HG03558 (cell line): ENCODE measurements at regions not wholly inside any gene's neighbourhood (a gene's known extent, or its start where the extent isn't known, plus 50 kb on each side); places are given as distances from the start of the nearest gene placed in this dataset.

Experiments used
- ATAC-seq: cut with Tn5 transposase; IDR thresholded peaks from one replicate; pipeline ENCODE4 v1.9.1; 2021; ENCODE audit warnings: moderate number of reproducible peaks; ENCODE audit not compliant: unreplicated experiment; ENCODE audit errors: extremely low read depth

DNA sequence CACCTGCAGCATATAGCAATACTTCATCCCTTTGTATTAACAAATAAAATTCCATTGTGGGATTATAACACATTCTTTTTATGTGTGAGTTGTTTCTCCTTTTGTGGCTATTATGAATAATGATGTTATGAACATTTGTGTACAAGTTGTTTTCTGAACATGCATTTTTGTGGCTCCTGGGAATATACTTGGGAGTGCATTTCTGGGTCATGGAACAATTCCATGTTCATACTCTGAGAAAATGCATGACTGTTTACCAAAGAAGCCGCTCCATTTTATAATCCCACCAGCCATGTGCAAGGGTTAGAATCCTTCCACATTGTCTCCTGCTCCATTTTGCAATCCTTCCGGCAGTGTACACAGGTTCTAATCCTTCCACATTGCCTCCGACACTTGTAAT is 713.8 kb downstream of the TBC1D22A start:
- ATAC-seq, result no peak

GRCh38 chr22:47474895-47475294 is 712.4 kb downstream of the TBC1D22A start:
- ATAC-seq, result no peak

DNA sequence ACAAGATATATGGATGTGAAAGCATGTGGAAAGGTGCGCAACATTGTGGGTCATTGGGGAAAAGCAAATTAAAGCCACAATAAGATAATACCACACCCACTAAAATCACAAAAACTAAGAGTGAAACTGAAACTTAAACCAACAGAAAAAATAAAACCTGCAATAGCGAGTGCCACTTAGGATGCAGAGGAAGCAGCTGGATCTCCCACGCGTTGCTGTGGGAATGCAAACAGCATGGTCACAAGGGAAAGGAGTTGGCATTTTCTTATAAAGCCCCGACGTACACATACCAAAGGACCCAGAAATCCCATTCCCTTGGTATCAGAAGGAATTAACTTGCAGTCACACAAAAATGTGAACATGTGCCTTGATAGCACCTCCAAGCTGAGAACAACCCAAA is 712.0 kb downstream of the TBC1D22A start:
- ATAC-seq, result no peak

DNA sequence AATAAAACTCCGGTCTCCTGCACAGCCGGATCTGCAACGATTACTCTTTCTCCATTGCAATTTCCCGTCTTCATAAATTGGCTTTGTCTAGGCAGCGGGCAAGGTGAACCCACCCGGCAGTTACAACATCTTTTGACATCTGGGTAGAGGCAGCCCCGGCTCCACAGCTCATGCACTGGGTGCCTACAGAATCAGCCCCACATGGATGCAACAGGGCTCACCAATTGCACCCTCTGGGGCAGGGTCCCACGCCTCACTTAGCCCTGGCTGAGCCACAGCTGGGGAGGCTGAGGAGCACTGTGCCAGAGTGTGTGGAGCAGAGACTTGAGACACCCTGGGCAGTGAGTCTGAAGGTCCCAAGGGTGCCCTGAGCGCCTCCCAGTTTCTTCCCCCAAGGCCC is 710.2 kb downstream of the TBC1D22A start:
- ATAC-seq, result no peak

DNA sequence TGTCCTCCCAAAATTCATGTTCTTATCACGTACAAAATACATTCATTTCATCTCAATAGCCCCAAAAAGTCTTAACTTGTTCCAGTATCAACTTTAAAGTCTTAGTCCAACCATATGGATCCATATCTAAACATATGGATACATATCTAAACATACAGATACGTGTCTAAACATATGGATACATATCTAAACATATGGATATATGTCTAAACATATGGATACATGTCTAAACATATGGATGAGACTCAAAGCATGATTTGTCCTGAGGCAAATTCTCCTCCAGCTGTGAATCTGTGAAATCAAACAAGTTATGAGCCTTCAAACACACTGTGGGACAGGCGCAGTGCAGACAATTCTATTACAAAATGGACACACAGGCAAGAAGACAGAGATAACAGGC is 709.0 kb downstream of the TBC1D22A start:
- ATAC-seq, result no peak

DNA sequence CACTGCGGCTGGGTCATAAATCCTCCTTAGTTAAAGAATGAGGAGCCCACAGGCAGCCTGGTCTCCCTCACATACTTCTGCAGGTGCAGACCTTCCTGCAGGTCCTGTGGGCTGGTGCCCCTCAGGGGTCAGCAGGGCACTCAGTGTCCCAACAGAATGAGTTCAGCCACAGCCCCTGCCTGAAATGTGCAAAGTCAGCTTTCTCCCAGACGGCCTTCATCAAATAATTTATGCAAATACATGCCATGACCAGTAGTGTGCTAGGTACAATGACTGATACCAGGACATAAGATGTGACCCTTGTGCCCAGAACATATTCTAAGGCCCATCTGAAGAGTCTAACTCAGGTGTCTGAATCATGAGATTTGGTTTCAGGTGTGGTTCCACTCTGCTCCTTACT is 703.4 kb downstream of the TBC1D22A start:
- no peak for ATAC-seq

DNA sequence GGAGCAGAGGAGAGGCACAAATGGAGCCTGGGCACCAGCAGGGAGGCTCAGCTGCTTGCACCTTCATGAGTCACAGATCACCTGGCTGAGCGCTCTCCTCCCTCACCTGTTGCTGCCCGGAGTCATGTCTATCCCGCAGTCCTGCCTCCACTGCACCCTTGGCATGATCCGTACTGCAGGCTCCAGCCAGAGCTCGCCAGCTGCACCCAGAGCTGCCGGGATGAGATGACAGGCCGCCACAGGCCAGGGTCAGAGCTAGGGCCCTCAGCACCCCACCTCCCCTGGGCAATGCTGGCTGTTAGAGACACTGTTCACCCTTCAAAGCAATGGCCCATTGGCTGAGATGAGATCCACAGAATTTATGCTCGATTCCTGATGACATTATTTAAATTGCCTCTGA is 702.8 kb downstream of the TBC1D22A start:
- ATAC-seq, result no peak

- ATAC-seq, result no peak
These were observed 700.8 kb downstream of the TBC1D22A start for GRCh38 chr22:47463220-47463619.

GRCh38 chr22:47460861-47461260 is 698.4 kb downstream of the TBC1D22A start:
- ATAC-seq, result no peak

DNA sequence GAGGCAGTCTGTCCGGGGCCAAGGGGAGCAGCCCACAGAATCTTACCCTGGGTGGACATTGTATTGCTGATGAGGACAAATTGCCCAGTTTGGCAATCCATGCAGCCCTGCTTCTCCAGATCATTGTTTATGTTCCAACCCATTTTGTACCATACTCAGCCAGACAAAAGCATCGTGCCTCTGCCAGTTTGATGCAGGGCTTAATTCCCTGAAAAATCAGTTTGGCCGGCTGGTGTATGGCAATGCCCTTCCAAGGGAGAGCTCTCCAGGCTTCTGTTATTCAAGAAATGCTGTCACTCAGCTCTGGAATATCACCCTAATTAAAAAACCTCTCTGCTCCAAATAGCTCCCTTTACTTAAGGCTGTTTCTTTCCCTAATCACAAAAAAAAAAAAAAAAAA is 697.7 kb downstream of the TBC1D22A start:
- ATAC-seq, result no peak

DNA sequence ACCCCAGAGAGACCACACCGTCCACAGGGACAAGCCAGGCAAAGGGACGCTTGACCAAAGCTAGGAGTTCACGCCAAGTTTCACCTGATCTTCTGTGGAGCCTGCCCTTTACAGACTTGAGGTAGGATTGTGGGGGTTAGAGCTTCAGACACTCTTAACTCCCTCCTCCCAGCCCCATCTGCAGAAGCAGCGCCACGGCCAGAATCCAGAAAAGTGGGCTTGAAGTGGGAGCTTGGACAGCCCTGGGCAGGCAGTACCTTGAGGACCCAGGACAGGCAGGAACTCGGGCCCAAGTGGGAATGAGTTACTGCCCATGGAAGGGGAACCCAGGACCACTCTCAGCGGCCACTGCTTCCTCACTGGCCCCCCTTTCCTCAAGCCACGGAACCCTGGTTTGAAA is 695.9 kb downstream of the TBC1D22A start:
- no peak for ATAC-seq

DNA sequence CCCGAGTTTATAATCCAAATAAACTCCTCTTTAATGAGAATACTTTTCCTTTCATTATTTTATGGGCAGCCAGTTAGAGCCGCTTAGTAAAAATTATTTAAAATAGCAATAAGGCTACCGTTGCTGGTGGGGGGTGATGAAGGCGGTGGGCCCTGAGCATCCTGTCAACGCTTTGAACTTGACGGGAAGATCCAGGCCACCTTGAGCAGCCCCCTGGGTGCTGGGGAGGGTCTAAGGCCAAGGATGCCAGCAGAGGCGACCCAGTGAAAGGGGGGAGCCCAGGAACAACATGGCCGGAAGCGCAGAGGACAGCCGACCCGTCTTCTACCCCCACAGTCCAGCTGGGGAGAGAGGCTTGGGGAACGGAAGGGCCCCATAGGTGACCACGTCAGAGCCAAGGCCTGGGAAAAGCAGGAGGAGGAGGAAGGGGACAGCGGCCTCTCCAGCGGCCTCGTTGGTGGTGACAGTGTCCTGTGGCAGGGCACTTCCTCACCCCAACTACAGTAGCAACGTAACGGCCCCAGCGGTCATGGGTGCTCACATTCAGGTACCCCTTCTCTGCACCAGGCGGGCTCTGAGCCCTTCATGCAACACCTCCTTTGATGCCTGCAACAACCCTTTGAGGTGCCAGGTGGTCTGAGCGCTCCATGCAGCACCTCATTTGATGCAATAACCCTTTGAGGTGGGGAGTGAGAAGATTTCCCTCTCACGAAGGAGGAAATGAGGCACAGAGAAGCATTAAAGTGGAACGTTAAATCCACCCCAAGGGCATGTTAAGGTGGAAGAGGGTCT is 695.3 kb downstream of the TBC1D22A start:
- ATAC-seq, result no peak

GRCh38 chr22:47457021-47457420 is 694.6 kb downstream of the TBC1D22A start:
- ATAC-seq, result no peak

DNA sequence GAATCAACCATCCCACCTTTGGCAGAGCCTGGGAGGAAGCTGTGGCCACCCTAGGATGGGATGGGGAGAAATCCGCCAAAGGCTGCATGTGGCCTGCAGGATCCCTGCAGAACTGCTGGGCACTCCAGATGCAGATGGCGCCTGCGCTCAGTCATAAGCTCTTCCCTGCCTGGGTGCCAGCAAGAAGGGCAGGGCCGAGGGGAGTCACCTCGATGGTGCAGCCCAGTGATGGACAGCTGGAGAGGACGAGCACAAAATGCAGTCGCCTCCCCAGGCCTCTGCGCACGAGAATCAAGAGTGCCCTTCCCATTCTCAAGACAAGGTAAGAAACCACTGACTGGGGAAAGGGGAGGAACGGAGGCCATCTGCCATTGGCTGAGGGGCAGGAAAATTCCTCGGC is 693.6 kb downstream of the TBC1D22A start:
- ATAC-seq, result no peak

GRCh38 chr22:47453049-47453448 is 690.6 kb downstream of the TBC1D22A start:
- ATAC-seq, result no peak

- no peak for ATAC-seq
These were observed 689.7 kb downstream of the TBC1D22A start for GRCh38 chr22:47452184-47452583.

DNA sequence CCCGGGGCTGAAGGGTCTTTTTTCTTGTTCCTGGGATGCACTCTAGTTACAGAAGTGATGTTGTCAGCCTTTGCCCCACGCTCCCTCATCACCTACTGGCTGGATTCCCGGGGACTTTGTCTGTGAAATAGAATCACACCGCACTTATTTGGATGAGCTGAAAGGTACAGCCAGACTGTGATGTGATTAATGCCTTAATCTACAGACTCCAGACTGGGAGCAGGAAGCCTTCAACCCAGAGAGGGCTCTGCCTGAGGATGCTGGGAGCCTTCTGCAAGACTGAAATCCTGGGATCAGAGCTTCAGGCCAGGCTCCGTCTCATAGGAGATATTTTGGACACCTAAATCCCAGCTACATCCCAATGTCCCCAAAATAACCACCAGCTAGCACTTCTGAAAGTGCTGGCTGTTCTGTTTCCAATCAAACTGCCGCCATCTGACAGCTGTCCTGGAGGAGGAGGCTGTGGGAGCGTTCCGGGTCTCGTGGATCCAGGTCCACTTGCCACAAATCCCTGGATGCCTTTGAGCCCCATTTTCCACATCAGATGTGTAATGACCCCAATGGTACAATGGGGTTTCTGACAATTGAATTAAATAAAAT is 688.5 kb downstream of the TBC1D22A start:
- ATAC-seq, result no peak

DNA sequence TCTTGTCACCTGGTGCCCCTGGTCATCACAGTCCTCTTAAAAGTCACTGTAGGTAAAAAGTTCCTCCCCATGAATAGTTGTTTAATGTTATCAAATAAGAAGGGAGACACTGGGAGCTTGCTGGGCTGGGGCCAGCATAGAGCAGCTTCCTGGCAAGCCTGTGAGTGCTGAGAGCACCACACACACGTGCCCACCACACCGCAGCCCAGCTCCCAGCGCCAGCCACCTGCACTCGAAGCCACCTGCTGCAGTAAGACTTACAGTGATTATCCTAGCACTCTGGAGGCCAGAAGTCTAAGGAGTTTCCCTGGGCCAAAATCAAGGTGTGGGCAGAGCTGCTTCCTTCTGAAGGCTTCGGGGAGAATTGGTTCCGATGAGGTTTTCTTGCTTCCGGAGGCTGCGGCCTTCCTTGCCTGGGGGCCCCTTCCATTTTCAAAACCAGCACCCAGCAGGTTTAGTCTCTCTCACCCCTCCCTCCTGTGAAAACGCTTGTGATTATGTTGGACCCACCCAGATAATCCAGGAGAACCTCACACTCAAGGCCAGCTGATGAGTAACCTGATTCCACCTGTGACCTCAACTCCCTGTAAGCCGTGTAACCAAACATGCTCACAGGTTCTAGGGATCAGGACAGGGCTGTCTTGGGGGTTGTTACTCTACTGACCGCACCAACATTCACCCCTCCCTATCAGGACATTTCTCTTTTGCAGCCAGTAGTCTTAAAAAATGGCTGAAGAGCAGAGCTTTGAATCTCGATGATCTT is 687.2 kb downstream of the TBC1D22A start:
- no peak for ATAC-seq

DNA sequence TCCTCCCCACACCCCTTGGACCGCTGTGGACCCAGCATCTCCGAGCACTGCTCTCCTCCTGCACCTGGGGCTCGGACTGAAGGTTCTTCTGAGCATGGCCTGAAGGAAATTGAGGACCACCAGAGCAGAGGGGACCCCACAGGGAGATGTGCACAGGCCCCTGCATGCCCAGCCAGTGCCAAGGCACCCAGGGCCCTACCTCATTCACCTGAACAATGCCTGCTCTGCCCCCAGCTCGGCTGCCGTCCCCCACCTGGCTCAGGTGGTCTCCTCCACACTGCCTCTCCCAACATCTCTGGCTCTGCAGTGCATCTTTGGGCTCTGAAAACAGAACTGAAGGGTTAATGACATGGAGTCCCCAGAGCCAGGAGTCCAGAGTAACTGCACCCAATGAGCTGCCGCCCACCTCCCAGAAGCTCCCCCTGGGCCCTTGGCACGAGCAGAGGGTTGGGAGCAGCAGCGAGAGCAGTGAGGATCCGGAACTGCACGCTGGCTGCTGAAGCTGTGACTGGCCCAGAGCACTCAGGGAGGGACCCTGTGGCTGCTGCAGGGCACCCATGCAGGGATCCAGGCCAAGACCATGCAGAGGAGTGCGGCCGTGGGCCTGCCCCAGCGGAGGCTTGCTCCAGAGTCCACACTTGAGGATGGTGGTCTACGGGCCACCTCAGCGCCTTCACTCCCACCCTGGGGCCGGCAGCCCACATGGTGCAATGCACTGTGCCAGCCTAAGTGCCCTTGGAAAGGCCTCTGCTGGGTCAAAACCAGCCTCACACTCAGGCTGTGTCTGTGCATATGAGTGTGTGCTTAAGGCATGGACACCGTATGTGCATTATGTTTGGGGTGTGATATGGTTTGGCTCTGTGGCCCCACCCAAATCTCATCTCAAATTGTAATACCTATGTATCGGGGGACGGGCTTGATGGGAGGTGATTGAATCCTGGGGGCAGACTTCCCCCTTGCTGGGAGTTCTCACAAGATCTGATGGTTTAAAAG is 686.1 kb downstream of the TBC1D22A start:
- no peak for ATAC-seq
